ENCODE measurements at regions not wholly inside any gene's neighbourhood (a gene's known extent, or its start where the extent isn't known, plus 50 kb on each side); places are given as distances from the start of the nearest gene placed in this dataset.

- TF ChIP-seq FOXP2 (optimal IDR thresholded peaks at IDR 0.05; ENCODE audit: borderline replicate concordance, extremely low read depth, extremely low read length, insufficient read depth) = no peak
- TF ChIP-seq POLR2AphosphoS5 (IDR thresholded peaks at IDR 0.05; ENCODE audit: low read depth, low read length) = no peak
These were observed 102.7 kb upstream of the UQCRFS1 start for GRCh38 chr19:29315556-29316190.

Data from PFSK-1 (cell line).